ENCODE measurements at regions not wholly inside any gene's neighbourhood (a gene's known extent, or its start where the extent isn't known, plus 50 kb on each side); places are given as distances from the start of the nearest gene placed in this dataset.
A peak's percentile ranks its signal among the peaks of the same experiment; 100 is the strongest.

DNA sequence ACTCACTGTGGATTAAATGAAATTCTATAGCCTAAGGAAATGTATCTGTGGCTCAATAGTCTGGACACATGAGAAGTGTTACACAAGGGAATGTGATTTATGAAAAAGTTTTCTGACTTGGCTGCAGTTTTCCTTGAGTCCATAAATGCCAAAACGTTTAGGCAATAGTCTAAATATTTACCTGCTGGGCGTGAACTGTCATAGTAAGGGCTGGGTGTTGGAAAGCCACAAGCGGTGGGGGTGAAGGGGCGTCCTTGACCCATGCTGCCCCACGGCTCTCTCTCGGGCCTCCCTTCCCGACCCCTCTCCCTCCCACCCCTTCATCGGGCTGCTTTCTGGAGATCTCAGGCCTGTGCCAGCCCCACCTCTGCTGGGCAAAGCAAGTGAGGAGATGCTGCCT, 223.7 kb downstream of the BUB3 start:
- TF ChIP-seq, protein P1, sequence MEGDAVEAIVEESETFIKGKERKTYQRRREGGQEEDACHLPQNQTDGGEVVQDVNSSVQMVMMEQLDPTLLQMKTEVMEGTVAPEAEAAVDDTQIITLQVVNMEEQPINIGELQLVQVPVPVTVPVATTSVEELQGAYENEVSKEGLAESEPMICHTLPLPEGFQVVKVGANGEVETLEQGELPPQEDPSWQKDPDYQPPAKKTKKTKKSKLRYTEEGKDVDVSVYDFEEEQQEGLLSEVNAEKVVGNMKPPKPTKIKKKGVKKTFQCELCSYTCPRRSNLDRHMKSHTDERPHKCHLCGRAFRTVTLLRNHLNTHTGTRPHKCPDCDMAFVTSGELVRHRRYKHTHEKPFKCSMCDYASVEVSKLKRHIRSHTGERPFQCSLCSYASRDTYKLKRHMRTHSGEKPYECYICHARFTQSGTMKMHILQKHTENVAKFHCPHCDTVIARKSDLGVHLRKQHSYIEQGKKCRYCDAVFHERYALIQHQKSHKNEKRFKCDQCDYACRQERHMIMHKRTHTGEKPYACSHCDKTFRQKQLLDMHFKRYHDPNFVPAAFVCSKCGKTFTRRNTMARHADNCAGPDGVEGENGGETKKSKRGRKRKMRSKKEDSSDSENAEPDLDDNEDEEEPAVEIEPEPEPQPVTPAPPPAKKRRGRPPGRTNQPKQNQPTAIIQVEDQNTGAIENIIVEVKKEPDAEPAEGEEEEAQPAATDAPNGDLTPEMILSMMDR (IDR thresholded peaks at IDR 0.05) = no peak
- peak; percentile 57 for TF ChIP-seq POLR2AphosphoS5 (IDR thresholded peaks at IDR 0.05)
- TF ChIP-seq POLR2A (IDR thresholded peaks at IDR 0.05) = no peak
